Activated naive CD4-positive, alpha-beta T cell treated with anti-CD3 and anti-CD28 coated beads, Interleukin-2, amount 10 ng/mL, durations not matched to agents 7 days and 5 days (primary cell): ENCODE measurements at regions not wholly inside any gene's neighbourhood (a gene's known extent, or its start where the extent isn't known, plus 50 kb on each side); places are given as distances from the start of the nearest gene placed in this dataset.

ENCODE experiments used
- CTCF ChIA-PET: fragments of 350-600 bp; sonication (Branson Sonifier 250); formaldehyde crosslinking; loops from one replicate; lab custom pipeline; 2021; ENCODE audit warnings: antibody characterized with exemption; lab: Charles Lee
- DNase-seq: peaks from one replicate; pipeline ENCODE4 v3.0.0-alpha.2; 2020
- H3K27ac Mint-ChIP-seq: one replicate; pipeline ENCODE4 v1.8.0; 2021; ENCODE audit warnings: mild to moderate bottlenecking, moderate library complexity, mixed read lengths
- H3K27me3 Mint-ChIP-seq: one replicate; pipeline ENCODE4 v1.8.0; 2021; ENCODE audit warnings: mild to moderate bottlenecking, mixed read lengths
- H3K36me3 Mint-ChIP-seq: one replicate; pipeline ENCODE4 v1.8.0; 2021; ENCODE audit warnings: mixed read lengths
- H3K4me1 Mint-ChIP-seq: one replicate; pipeline ENCODE4 v1.8.0; 2021; ENCODE audit warnings: mixed read lengths
- H3K4me3 Mint-ChIP-seq: one replicate; pipeline ENCODE4 v1.8.0; 2021; ENCODE audit warnings: mild to moderate bottlenecking, moderate library complexity, mixed read lengths
- H3K9me3 Mint-ChIP-seq: one replicate; pipeline ENCODE4 v1.8.0; 2021; ENCODE audit warnings: mixed read lengths

GRCh38 chr5:6090079-6090654, 288.2 kb downstream of the MED10 start:
- no peak for DNase-seq
- Mint-ChIP-seq H3K9me3 (no peaks in the 10 kb centered on the region), H3K4me3 (no peak overlapping the region), H3K27ac (no peak overlapping the region), H3K4me1 (no peaks in the 10 kb centered on the region), H3K36me3 (no peaks in the 10 kb centered on the region), H3K27me3 (no peaks in the 10 kb centered on the region)
- CTCF ChIA-PET = no interaction called here

GRCh38 chr5:6088706-6089105, 289.6 kb downstream of the MED10 start:
- DNase-seq = no peak
- Mint-ChIP-seq H3K9me3 (no peaks in the 10 kb centered on the region), H3K27me3 (no peaks in the 10 kb centered on the region), H3K36me3 (no peaks in the 10 kb centered on the region), H3K4me3 (no peak overlapping the region), H3K27ac (no peak overlapping the region), H3K4me1 (no peaks in the 10 kb centered on the region)
- CTCF ChIA-PET = no interaction called here

GRCh38 chr5:6087576-6087975, 290.8 kb downstream of the MED10 start:
- CTCF ChIA-PET = no interaction called here

GRCh38 chr5:6086871-6087270, 291.5 kb downstream of the MED10 start:
- DNase-seq = no peak
- Mint-ChIP-seq H3K36me3 (no peaks in the 10 kb centered on the region), H3K27ac (no peak overlapping the region), H3K4me3 (no peak overlapping the region), H3K9me3 (no peaks in the 10 kb centered on the region), H3K27me3 (no peaks in the 10 kb centered on the region), H3K4me1 (no peaks in the 10 kb centered on the region)
- CTCF ChIA-PET = no interaction called here

More at GRCh38 chr5:6087576-6087975, 290.8 kb downstream of the MED10 start:
- H3K36me3 Mint-ChIP-seq = no peaks in the 10 kb centered on the region
- no peak overlapping the region for H3K4me3 Mint-ChIP-seq
- no peaks in the 10 kb centered on the region for H3K4me1 Mint-ChIP-seq
- no peak overlapping the region for H3K27ac Mint-ChIP-seq
- H3K9me3 Mint-ChIP-seq = no peaks in the 10 kb centered on the region
- no peaks in the 10 kb centered on the region for H3K27me3 Mint-ChIP-seq
- DNase-seq = no peak

GRCh38 chr5:6085341-6085860, 292.9 kb downstream of the MED10 start:
- Mint-ChIP-seq H3K36me3 (no peaks in the 10 kb centered on the region), H3K27me3 (no peaks in the 10 kb centered on the region), H3K27ac (no peak overlapping the region), H3K4me1 (no peaks in the 10 kb centered on the region), H3K9me3 (no peaks in the 10 kb centered on the region), H3K4me3 (no peak overlapping the region)
- CTCF ChIA-PET = no interaction called here
- no peak for DNase-seq

- no peak for DNase-seq
- Mint-ChIP-seq H3K4me3 (no peak overlapping the region), H3K4me1 (no peaks in the 10 kb centered on the region), H3K36me3 (no peaks in the 10 kb centered on the region), H3K27me3 (no peaks in the 10 kb centered on the region), H3K27ac (no peak overlapping the region), H3K9me3 (no peaks in the 10 kb centered on the region)
- CTCF ChIA-PET = no interaction called here
Observed at GRCh38 chr5:6084836-6085235, 293.5 kb downstream of the MED10 start.

- DNase-seq = no peak
- H3K36me3 Mint-ChIP-seq = no peaks in the 10 kb centered on the region
- H3K4me3 Mint-ChIP-seq = no peak overlapping the region
- no peaks in the 10 kb centered on the region for H3K27me3 Mint-ChIP-seq
- CTCF ChIA-PET = no interaction called here
- H3K9me3 Mint-ChIP-seq = no peaks in the 10 kb centered on the region
- H3K4me1 Mint-ChIP-seq = no peaks in the 10 kb centered on the region
- no peak overlapping the region for H3K27ac Mint-ChIP-seq
Observed at GRCh38 chr5:6084376-6084775, 294.0 kb downstream of the MED10 start.

GRCh38 chr5:6083311-6083978, 294.9 kb downstream of the MED10 start:
- H3K9me3 Mint-ChIP-seq = no peaks in the 10 kb centered on the region
- no peak for DNase-seq
- CTCF ChIA-PET = no interaction called here
- no peaks in the 10 kb centered on the region for H3K36me3 Mint-ChIP-seq
- H3K27ac Mint-ChIP-seq = no peak overlapping the region
- H3K27me3 Mint-ChIP-seq = no peaks in the 10 kb centered on the region
- no peaks in the 10 kb centered on the region for H3K4me1 Mint-ChIP-seq
- no peak overlapping the region for H3K4me3 Mint-ChIP-seq

GRCh38 chr5:6082685-6083084, 295.7 kb downstream of the MED10 start:
- no peak for DNase-seq
- Mint-ChIP-seq H3K9me3 (no peaks in the 10 kb centered on the region), H3K27me3 (no peaks in the 10 kb centered on the region), H3K4me3 (no peak overlapping the region), H3K4me1 (no peaks in the 10 kb centered on the region), H3K27ac (no peak overlapping the region), H3K36me3 (no peaks in the 10 kb centered on the region)
- CTCF ChIA-PET = no interaction called here

GRCh38 chr5:6081727-6082210, 296.6 kb downstream of the MED10 start:
- Mint-ChIP-seq H3K4me1 (no peaks in the 10 kb centered on the region), H3K4me3 (no peak overlapping the region)
- no peak for DNase-seq

GRCh38 chr5:6080930-6081726, 297.2 kb downstream of the MED10 start:
- Mint-ChIP-seq H3K4me1 (no peaks in the 10 kb centered on the region), H3K36me3 (no peaks in the 10 kb centered on the region), H3K9me3 (no peaks in the 10 kb centered on the region), H3K27me3 (no peaks in the 10 kb centered on the region), H3K27ac (no peak overlapping the region), H3K4me3 (no peak overlapping the region)
- CTCF ChIA-PET = no interaction called here
- DNase-seq = no peak

More at GRCh38 chr5:6081727-6082210, 296.6 kb downstream of the MED10 start:
- Mint-ChIP-seq H3K36me3 (no peaks in the 10 kb centered on the region), H3K27me3 (no peaks in the 10 kb centered on the region), H3K27ac (no peak overlapping the region), H3K9me3 (no peaks in the 10 kb centered on the region)
- CTCF ChIA-PET = interaction anchor here (0.6 kb wide), 1 partner anchor 124 kb away, joined by 3 read pairs; no protein-coding TSS in a partner anchor

GRCh38 chr5:6080436-6080835, 297.9 kb downstream of the MED10 start:
- DNase-seq = no peak
- no peak overlapping the region for H3K27ac Mint-ChIP-seq
- H3K4me3 Mint-ChIP-seq = no peak overlapping the region
- no peaks in the 10 kb centered on the region for H3K36me3 Mint-ChIP-seq
- H3K27me3 Mint-ChIP-seq = no peaks in the 10 kb centered on the region
- no peaks in the 10 kb centered on the region for H3K9me3 Mint-ChIP-seq
- H3K4me1 Mint-ChIP-seq = no peaks in the 10 kb centered on the region
- CTCF ChIA-PET = no interaction called here

GRCh38 chr5:6078881-6079280, 299.5 kb downstream of the MED10 start:
- Mint-ChIP-seq H3K27ac (no peak overlapping the region), H3K4me3 (no peak overlapping the region), H3K36me3 (no peaks in the 10 kb centered on the region), H3K27me3 (no peaks in the 10 kb centered on the region), H3K4me1 (no peaks in the 10 kb centered on the region), H3K9me3 (no peaks in the 10 kb centered on the region)
- no peak for DNase-seq
- CTCF ChIA-PET = no interaction called here

GRCh38 chr5:6076341-6077239, 301.8 kb downstream of the MED10 start:
- H3K27me3 Mint-ChIP-seq = no peaks in the 10 kb centered on the region
- no peaks in the 10 kb centered on the region for H3K36me3 Mint-ChIP-seq
- DNase-seq = no peak
- H3K9me3 Mint-ChIP-seq = peaks cover under 1% of the 10 kb centered on the region
- CTCF ChIA-PET = no interaction called here
- H3K27ac Mint-ChIP-seq = no peak overlapping the region
- no peaks in the 10 kb centered on the region for H3K4me1 Mint-ChIP-seq
- no peak overlapping the region for H3K4me3 Mint-ChIP-seq
